GM10248 (cell line): ENCODE measurements at regions not wholly inside any gene's neighbourhood (a gene's known extent, or its start where the extent isn't known, plus 50 kb on each side); places are given as distances from the start of the nearest gene placed in this dataset.

Source experiments
- CTCF ChIA-PET: fragments of 300-600 bp; sonication (Branson Sonifier 250); formaldehyde crosslinking; extraction: SDS; loops from one replicate; lab custom pipeline; 2021; ENCODE audit warnings: antibody characterized with exemption; lab: Yijun Ruan, JAX
- POLR2A ChIA-PET: fragments of 350-650 bp; sonication (Branson Sonifier 250); formaldehyde crosslinking; extraction: SDS; loops from one replicate; lab custom pipeline; 2020; ENCODE audit warnings: antibody characterized with exemption; lab: Yijun Ruan, JAX
- DNase-seq: peaks from one replicate; pipeline ENCODE4 v3.0.0; 2012; ENCODE audit errors: extremely low spot score
- TF ChIP-seq, protein P1 (sequence below): IDR thresholded peaks from 2 replicates; pipeline ENCODE4 v1.5.1; 2012; ENCODE audit warnings: mild to moderate bottlenecking, low read depth; ENCODE audit errors: extremely low read depth, missing control alignments, control extremely low read depth

DNA sequence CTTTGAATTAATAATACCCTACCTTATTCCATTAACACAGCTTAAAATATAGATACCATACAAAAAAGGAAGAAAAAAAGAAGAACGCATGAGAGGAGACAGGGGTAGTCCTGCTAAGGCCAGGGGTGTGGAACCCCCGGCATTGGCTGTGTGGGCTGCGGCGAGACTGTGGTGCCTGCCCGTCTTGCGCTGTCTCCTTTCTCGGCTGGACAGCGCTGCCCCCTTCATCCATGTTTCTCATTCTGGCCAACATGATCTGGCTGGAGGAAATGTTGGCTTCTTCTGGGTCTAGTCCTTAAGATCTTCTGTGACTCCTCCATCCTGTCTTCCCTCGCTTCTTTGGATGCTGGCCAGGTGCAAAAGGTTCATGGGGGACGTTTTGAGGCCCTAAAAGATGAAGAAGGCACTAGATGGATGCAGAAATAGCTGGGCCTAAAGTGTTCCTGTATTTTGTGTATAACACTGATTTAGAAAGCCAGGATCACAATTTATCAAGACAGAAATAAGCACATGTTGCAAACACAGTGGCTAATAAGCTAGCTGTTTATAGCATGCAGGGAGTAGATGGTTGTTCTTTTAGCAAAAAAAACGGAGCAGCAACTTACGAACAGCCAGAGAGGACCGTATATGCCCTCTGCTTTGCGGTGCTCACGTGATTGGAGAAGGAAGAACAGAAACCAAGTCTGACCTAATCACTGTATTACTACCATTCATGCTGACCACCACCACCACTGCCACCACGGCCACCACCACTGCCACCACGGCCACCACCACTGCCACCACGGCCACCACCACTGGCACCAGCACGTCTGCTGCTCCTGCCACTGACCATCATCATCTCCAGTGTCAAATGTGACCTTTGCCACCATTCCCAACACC, 71.7 kb upstream of the ASB18 start:
- ChIA-PET POLR2A (no interaction called here), CTCF (interaction anchor here (1.7 kb wide), 1 partner anchor 13 kb away, joined by 7 read pairs; no protein-coding TSS in a partner anchor)
- TF ChIP-seq, protein P1, sequence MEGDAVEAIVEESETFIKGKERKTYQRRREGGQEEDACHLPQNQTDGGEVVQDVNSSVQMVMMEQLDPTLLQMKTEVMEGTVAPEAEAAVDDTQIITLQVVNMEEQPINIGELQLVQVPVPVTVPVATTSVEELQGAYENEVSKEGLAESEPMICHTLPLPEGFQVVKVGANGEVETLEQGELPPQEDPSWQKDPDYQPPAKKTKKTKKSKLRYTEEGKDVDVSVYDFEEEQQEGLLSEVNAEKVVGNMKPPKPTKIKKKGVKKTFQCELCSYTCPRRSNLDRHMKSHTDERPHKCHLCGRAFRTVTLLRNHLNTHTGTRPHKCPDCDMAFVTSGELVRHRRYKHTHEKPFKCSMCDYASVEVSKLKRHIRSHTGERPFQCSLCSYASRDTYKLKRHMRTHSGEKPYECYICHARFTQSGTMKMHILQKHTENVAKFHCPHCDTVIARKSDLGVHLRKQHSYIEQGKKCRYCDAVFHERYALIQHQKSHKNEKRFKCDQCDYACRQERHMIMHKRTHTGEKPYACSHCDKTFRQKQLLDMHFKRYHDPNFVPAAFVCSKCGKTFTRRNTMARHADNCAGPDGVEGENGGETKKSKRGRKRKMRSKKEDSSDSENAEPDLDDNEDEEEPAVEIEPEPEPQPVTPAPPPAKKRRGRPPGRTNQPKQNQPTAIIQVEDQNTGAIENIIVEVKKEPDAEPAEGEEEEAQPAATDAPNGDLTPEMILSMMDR: no peak
- no peak for DNase-seq

DNA sequence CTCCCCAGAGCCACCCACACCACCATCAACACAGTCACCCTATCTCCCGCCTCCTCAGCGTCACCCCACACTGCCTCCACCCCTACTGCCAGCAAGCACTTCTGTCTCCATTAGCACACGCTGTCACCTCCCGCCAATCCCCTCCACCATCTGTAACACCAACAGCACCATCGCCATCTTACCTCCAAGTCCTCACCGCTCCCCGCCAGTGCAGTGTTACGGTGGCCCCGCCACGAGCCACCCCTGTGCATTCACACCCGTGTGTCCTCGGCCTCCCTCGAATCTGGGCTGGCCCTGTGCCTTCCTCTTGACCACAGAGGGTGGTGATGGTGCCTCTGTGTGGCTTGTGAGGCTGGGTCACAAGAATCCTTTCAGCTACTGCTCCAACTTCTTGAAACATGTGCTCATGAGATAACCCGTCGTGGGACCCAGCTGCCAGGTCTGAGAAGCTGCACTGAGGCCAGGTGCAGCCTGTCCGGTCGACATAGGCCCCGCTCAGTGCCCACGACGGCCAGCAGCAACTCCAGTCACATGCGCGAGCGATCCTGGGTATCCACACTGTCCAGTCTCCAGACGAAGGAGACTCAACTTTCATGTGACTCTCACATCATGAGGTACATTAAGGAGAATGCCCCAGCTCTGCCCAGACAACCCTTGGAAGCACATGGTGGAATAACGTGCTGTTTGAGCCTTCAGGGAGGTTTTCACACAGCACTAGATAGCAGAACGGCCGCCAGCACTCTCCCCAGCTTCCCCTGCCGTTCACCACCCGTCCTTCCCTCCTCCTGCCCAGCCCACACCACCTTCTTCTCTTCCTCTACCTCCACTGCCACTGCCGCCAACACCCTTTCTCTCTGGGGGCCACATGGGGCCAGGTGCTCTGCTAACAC, 72.6 kb upstream of the ASB18 start:
- TF ChIP-seq, protein P1: no peak
- DNase-seq: no peak
- ChIA-PET POLR2A (no interaction called here), CTCF (no interaction called here)

DNA sequence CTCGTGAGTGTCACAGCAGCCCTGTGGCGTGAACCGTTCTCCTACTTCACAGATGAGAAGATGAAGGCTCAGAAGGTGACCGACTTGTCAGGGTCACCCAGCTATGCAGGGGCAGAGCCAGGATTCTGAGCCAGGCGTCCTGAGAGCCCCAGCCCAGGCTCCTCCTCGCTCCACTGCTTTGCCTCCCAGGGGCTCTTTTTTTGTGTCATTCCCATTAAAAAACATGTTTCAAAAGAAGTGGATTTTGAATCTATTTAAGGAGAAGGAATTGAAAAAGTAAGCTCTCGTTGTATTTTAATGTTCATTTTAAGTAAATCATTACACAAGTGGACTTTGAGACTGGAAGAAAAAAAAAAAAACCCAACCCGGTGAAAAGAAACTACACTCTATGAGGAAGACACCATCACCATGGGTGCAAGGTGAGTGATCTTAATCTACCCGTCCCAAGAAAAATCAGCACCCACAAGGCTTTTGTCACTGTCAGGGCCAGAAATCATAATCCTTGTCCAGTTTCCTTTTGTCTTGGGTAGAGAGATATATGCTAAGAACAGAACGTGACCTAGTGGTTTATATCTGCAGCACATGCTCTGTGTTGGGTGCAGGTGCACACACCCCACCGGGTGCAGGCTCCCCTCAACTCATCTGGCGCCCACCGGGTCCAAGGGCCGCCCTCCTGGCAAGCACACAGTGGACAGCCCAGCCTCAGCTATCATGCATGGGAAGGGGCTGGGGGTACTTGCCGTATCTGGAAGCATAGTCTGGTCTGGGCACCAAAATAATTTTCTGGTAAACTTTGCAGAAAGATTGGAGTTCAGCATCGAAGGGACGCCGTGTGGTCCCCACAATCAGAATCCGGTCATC, 73.5 kb upstream of the ASB18 start:
- ChIA-PET POLR2A (no interaction called here), CTCF (no interaction called here)
- TF ChIP-seq, protein P1: no peak
- no peak for DNase-seq

DNA sequence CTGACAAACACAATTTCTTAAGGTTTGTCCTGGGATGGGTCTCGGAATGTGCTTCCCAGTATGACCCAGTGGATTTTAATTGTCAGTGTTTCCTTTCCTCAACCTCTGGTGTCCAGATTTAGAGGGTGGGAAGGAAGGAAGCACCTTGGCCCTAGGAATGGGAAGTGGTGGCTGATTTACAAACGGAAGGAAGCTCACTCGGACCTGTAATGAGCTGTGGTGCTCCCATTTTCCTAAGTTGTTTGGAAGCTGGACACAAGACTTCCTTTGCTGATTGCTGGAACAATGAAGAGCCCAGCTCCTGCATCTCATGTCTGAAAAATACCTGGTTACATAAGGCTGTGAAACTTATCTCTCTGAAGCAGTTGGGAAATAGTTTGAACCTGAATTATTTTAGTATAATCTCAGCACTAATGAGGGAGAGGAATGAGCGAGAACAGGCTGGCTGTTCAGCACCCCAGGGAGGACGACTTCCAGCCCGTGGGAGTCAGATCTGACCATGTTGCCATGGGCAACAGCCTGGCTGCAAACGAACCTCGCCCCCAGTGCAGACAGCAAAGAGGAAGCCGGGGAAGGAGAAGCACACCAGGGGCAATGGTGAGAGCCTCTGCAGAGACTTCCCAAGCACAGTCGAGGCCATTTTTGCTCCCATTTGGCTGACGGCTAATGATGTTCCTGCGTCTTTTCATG, 74.4 kb upstream of the ASB18 start:
- no peak for DNase-seq
- ChIA-PET POLR2A (no interaction called here), CTCF (no interaction called here)
- TF ChIP-seq, protein P1: no peak

DNA sequence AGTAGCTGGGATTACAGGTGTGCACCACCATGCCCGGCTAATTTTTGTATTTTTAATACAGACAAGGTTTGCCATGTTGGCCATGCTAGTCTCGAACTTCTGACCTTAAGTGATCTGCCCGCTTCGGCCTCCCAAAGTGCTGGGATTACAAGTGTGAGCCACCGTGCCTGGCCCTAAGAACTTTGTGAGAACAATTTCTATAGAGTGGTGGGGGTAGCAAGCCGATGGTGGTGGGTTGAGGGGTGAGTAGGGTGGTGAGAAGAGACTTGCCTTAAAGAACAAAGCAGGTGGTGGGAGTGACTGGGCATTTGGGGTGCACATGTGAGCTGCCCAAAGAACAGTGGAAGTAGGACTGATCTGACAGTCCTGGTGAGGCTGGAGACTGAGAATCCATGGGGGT, 76.0 kb upstream of the ASB18 start:
- ChIA-PET POLR2A (no interaction called here), CTCF (no interaction called here)

More for the DNA sequence above, 76.0 kb upstream of the ASB18 start:
- DNase-seq: no peak
- TF ChIP-seq, protein P1: no peak
